ENCODE measurements at regions not wholly inside any gene's neighbourhood (a gene's known extent, or its start where the extent isn't known, plus 50 kb on each side); places are given as distances from the start of the nearest gene placed in this dataset.

- Histone ChIP-seq H3K79me2 (ENCODE audit: control insufficient read depth, insufficient read depth, low read length) (no peaks in the 10 kb centered on the region), H3K4me2 (ENCODE audit: insufficient read depth, low read length) (no peak overlapping the region), H3K9ac (replicated peaks; ENCODE audit: extremely low read depth, insufficient read depth, low read length) (no peak overlapping the region), H3K27me3 (ENCODE audit: control insufficient read depth in 2 of 2, insufficient read depth in 2 of 2, low read length in 2 of 2) (no peaks in the 10 kb centered on the region), H3K36me3 (ENCODE audit: control insufficient read depth in 2 of 2, extremely low read depth in 1 of 2, insufficient read depth in 2 of 2, low read length in 2 of 2) (no peaks in the 10 kb centered on the region), H3K27ac (ENCODE audit: insufficient read depth, low read depth, low read length) (no peak overlapping the region), H3K9me1 (replicated peaks; ENCODE audit: control insufficient read depth, extremely low read depth, insufficient read depth, low read length) (no peaks in the 10 kb centered on the region), H3K4me3 (replicated peaks in 1 of 3; ENCODE audit: insufficient read depth in 1 of 3, low read depth in 1 of 3, low read length in 3 of 3) (no peak overlapping the region), H4K20me1 (replicated peaks; ENCODE audit: control insufficient read depth, extremely low read depth, insufficient read depth, low read length) (no peaks in the 10 kb centered on the region), H3K4me1 (ENCODE audit: control insufficient read depth, extremely low read depth, insufficient read depth, low read length) (no peaks in the 10 kb centered on the region), H3K9me3 (replicated peaks; ENCODE audit: control insufficient read depth, insufficient read depth, low read length) (no peaks in the 10 kb centered on the region), H2AFZ (ENCODE audit: low read depth, low read length) (no peak overlapping the region)
- TF ChIP-seq FOS (IDR thresholded peaks at IDR 0.05; ENCODE audit: borderline replicate concordance, insufficient read depth, low read length) (no peak), POLR2A (IDR thresholded peaks at IDR 0.05; ENCODE audit: low read depth, low read length) (no peak), POLR2AphosphoS5 (IDR thresholded peaks at IDR 0.05; ENCODE audit: insufficient read depth, low read depth, low read length) (no peak), JUN (IDR thresholded peaks at IDR 0.05; ENCODE audit: borderline replicate concordance, insufficient read depth, insufficient read length, low read depth) (no peak), MAX (IDR thresholded peaks at IDR 0.05; ENCODE audit: insufficient read depth, insufficient read length) (no peak), CTCF (IDR thresholded peaks at IDR 0.05; ENCODE audit: extremely low read depth in 1 of 2, insufficient read depth in 1 of 2, low read depth in 1 of 2, low read length in 2 of 2) (no peak), EZH2 (IDR thresholded peaks at IDR 0.05; ENCODE audit: borderline replicate concordance, low read depth, low read length, severe bottlenecking) (no peak), GATA2 (IDR thresholded peaks at IDR 0.05; ENCODE audit: insufficient read depth, insufficient read length, low read depth, low read length) (no peak), MYC (IDR thresholded peaks at IDR 0.05; ENCODE audit: low read depth, low read length) (no peak)
- no TSS peak for BruUV-seq (replicated peaks)
- FAIRE-seq (no peak), DNase-seq (ENCODE audit: low read depth, low spot score) (no peak)
- dilution Hi-C loops (cut with MboI; ENCODE audit: extremely low pct_ligation_motif_present, low sequenced_read_pairs), result no loop called here
- intact Hi-C loops (cut with micrococcal nuclease), result no loop called here
- CTCF ChIA-PET, result no interaction called here
- POLR2A ChIA-PET, result no interaction called here
These were observed 278.1 kb upstream of the SP4 start for GRCh38 chr7:21149809-21150208.

All from endothelial cell of umbilical vein (primary cell).